ENCODE measurements at regions not wholly inside any gene's neighbourhood (a gene's known extent, or its start where the extent isn't known, plus 50 kb on each side); places are given as distances from the start of the nearest gene placed in this dataset.

DNA sequence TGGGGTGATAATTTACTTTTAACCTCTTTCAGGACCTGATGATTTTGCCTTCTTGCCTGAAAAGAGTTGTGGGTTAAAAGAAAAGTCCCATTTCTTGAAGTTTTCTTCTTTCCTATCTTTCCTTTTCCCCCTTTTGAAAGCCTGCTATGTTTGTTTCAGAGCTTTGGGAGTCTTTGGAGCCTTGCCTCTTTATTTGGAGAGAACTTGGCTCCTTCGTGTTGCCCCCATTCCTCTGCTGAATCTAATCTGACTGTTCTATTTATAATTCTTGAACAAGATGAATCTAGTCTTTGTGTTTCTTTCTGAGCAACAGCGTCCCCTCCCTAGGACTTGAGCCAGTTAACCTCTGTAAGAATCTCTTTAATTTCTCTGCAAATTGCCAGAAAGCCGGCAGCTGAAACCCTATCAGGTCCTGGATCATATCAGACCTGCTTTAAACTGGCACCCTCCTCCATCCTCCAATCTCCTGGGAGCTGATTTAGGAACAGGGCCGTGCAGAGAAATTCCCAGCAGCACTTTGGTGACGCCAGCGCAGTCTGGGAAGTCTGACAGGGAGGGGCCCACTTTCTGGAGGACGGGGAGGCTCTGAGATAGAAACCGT lies 289.1 kb upstream of the SORL1-AS1 start:
- DNase-seq (ENCODE audit: low read depth) = no peak

DNA sequence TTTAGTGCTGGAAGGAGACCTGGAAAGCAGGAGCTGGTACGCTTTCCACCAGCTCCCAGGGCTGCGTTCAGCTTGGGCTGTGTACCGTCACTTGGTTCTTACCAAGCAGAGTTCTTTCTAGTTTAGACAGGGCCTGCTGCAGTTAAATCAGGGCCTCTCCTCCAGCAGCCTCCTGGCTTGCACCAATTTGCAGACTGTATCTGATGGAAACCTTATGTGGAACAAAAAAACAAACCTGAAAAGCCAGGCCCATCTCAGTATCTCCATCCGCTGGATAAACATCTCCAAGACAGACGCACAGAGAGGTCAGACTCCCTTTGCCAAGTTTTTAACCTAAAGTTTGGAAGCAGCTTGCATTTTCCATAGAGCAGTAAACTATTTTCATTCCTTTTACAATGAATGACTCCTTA lies 288.6 kb upstream of the SORL1-AS1 start:
- TF ChIP-seq, protein P1, sequence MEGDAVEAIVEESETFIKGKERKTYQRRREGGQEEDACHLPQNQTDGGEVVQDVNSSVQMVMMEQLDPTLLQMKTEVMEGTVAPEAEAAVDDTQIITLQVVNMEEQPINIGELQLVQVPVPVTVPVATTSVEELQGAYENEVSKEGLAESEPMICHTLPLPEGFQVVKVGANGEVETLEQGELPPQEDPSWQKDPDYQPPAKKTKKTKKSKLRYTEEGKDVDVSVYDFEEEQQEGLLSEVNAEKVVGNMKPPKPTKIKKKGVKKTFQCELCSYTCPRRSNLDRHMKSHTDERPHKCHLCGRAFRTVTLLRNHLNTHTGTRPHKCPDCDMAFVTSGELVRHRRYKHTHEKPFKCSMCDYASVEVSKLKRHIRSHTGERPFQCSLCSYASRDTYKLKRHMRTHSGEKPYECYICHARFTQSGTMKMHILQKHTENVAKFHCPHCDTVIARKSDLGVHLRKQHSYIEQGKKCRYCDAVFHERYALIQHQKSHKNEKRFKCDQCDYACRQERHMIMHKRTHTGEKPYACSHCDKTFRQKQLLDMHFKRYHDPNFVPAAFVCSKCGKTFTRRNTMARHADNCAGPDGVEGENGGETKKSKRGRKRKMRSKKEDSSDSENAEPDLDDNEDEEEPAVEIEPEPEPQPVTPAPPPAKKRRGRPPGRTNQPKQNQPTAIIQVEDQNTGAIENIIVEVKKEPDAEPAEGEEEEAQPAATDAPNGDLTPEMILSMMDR (conservative IDR thresholded peaks at IDR 0.05; ENCODE audit: low read depth, low read length) = no peak
- no peak for DNase-seq (ENCODE audit: low read depth)
- no peak overlapping the region for H3K4me3 ChIP-seq (ENCODE audit: low read depth, low read length)

More for the DNA sequence above, 289.1 kb upstream of the SORL1-AS1 start:
- TF ChIP-seq, protein P1 (conservative IDR thresholded peaks at IDR 0.05; ENCODE audit: low read depth, low read length) = no peak
- H3K4me3 ChIP-seq (ENCODE audit: low read depth, low read length) = no peak overlapping the region

DNA sequence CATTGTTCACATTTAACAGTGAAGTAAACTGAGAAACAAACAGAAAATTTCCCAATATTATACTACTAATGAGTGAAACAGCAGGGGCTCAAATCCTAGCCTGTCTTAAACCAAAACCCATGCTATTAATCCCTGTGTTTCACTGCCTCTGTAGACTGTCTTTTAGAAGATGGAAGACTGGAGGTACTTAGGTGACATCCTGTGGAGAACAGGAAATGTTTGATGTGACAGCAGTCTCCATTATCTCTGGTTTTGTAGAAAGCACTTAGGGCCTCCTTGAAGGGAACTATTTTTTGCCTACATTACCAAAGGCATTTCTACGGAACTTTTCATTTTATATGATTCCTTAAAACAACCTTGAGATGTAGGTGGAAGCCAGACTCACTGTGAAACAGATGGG lies 288.1 kb upstream of the SORL1-AS1 start:
- TF ChIP-seq, protein P1 (conservative IDR thresholded peaks at IDR 0.05; ENCODE audit: low read depth, low read length) = no peak
- no peak for DNase-seq (ENCODE audit: low read depth)
- no peak overlapping the region for H3K4me3 ChIP-seq (ENCODE audit: low read depth, low read length)

DNA sequence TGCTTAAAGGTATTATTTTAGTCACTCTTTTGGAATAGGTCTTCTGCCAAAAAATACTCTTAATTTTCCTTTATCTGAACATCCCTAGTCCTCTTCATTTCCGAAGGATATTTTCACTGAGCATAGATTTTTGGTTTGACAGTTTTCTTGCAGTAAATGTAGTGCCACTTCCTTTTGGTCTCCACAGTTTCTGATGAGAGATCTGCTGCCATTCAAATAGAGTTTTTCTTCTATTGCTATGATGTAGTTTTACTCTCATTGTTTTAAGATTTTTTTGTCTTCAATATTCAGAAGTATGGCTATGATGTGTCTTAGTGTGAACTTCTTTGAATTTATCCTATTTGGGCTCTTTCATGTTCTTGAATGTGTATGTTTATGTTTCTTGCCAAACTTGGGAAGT lies 281.1 kb upstream of the SORL1-AS1 start:
- no peak overlapping the region for H3K4me3 ChIP-seq (ENCODE audit: low read depth, low read length)
- TF ChIP-seq, protein P1 (conservative IDR thresholded peaks at IDR 0.05; ENCODE audit: low read depth, low read length) = no peak
- no peak for DNase-seq (ENCODE audit: low read depth)

DNA sequence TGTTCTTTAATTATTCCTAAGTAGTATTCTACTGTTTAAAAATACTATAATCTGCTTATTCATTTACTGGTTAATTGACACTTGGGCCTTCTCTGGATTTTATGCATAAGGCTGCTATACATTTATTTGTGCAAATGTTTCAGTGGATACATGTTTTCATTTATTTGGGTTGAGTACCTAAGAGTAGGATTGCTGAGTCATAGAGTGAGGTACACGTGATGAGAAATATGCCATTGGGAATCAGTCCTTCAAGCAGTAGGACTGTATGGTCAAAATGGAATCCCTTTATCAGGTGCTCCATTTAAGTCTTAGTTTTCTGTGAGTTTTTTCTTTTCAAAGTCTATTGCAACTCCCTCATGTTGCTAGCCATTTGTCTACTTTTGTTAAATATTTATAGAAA lies 275.2 kb upstream of the SORL1-AS1 start:
- TF ChIP-seq, protein P1 (conservative IDR thresholded peaks at IDR 0.05; ENCODE audit: low read depth, low read length) = no peak
- H3K4me3 ChIP-seq (ENCODE audit: low read depth, low read length) = no peak overlapping the region

DNA sequence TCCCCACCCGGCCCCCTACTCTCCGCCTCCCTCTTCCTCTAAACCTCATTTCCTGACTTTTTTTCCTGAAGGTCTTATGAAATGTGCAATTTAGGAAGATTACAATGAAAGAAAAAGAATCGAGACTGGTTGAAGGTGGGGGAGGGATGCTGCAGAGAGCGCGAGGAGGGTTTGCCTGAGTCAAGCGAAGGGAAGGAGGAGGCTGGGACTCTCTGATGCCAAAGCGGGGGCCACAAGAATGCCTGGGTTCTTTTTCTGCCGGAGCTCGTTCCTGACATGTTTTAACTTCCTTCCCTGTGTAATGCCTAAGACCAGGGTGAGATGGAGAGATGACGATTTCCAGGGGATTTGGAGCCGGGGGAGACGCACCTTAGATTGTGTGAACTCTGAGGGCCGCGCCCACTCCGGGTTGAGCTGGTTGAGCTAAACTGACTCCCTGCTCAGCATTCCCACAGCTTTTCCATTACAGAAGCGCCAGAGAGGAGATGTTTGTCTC lies 270.5 kb upstream of the SORL1-AS1 start:
- no peak overlapping the region for H3K4me3 ChIP-seq (ENCODE audit: low read depth, low read length)
- DNase-seq (ENCODE audit: low read depth) = no peak
- TF ChIP-seq, protein P1 (conservative IDR thresholded peaks at IDR 0.05; ENCODE audit: low read depth, low read length) = no peak

More for the DNA sequence above, 275.2 kb upstream of the SORL1-AS1 start:
- no peak for DNase-seq (ENCODE audit: low read depth)

Data from epithelial cell of proximal tubule (primary cell).